ENCODE measurements at regions not wholly inside any gene's neighbourhood (a gene's known extent, or its start where the extent isn't known, plus 50 kb on each side); places are given as distances from the start of the nearest gene placed in this dataset.

GRCh38 chr4:100826067-100826466 lies 308.2 kb upstream of the EMCN start:
- TF ChIP-seq ZNF645 (tag by site-specific recombination; IDR thresholded peaks at IDR 0.05) (no peak), CTCF (tag by site-specific recombination; IDR thresholded peaks at IDR 0.05) (no peak), PRDM10 (tag by site-specific recombination; IDR thresholded peaks at IDR 0.05) (no peak), PBX3 (CRISPR knock-in tag; IDR thresholded peaks at IDR 0.05) (no peak)

Measured in HEK293 (cell line).